ENCODE measurements at regions not wholly inside any gene's neighbourhood (a gene's known extent, or its start where the extent isn't known, plus 50 kb on each side); places are given as distances from the start of the nearest gene placed in this dataset.

GRCh38 chr1:101167891-101168290, 68.9 kb upstream of the S1PR1 start:
- no peaks in the 10 kb centered on the region for H3K27me3 ChIP-seq
- no peak overlapping the region for H3K27ac ChIP-seq
- no peaks in the 10 kb centered on the region for H3K36me3 ChIP-seq
- no peak for DNase-seq (ENCODE audit: low spot score in 2 of 2)
- H3K4me1 ChIP-seq, result no peaks in the 10 kb centered on the region
- no peak for TF ChIP-seq EP300 (IDR thresholded peaks at IDR 0.05)
- TF ChIP-seq POLR2A (IDR thresholded peaks at IDR 0.05), result no peak
- no peak for TF ChIP-seq CTCF (IDR thresholded peaks at IDR 0.05)
- H3K9me3 ChIP-seq, result no peaks in the 10 kb centered on the region
- H3K4me3 ChIP-seq, result no peak overlapping the region

GRCh38 chr1:101166583-101167120, 70.2 kb upstream of the S1PR1 start:
- H3K27me3 ChIP-seq, result no peaks in the 10 kb centered on the region
- 92 to 95% methylated on average over 1 of the region's 1 CpG for WGBS, 2 donors
- no peak overlapping the region for H3K27ac ChIP-seq
- H3K36me3 ChIP-seq, result no peaks in the 10 kb centered on the region
- H3K9me3 ChIP-seq, result no peaks in the 10 kb centered on the region
- H3K4me3 ChIP-seq, result no peak overlapping the region
- no peaks in the 10 kb centered on the region for H3K4me1 ChIP-seq
- DNase-seq (ENCODE audit: low spot score in 2 of 2), result no peak
- no peak for TF ChIP-seq POLR2A (IDR thresholded peaks at IDR 0.05)
- no peak for TF ChIP-seq CTCF (IDR thresholded peaks at IDR 0.05)
- no peak for TF ChIP-seq EP300 (IDR thresholded peaks at IDR 0.05)

- Histone ChIP-seq H3K4me3 (no peak overlapping the region), H3K9me3 (no peaks in the 10 kb centered on the region), H3K27ac (no peak overlapping the region), H3K36me3 (no peaks in the 10 kb centered on the region), H3K4me1 (no peaks in the 10 kb centered on the region), H3K27me3 (no peaks in the 10 kb centered on the region)
- no peak for DNase-seq (ENCODE audit: low spot score in 2 of 2)
- no peak for TF ChIP-seq POLR2A (IDR thresholded peaks at IDR 0.05)
- TF ChIP-seq CTCF (IDR thresholded peaks at IDR 0.05), result no peak
Measured at GRCh38 chr1:101165954-101166353, 70.9 kb upstream of the S1PR1 start.

GRCh38 chr1:101165532-101165931, 71.3 kb upstream of the S1PR1 start:
- Histone ChIP-seq H3K4me3 (no peak overlapping the region), H3K9me3 (no peaks in the 10 kb centered on the region), H3K27me3 (no peaks in the 10 kb centered on the region), H3K36me3 (no peaks in the 10 kb centered on the region), H3K27ac (no peak overlapping the region), H3K4me1 (no peaks in the 10 kb centered on the region)
- TF ChIP-seq POLR2A (IDR thresholded peaks at IDR 0.05) (no peak), EP300 (IDR thresholded peaks at IDR 0.05) (no peak)
- WGBS, 2 donors, result 54 to 67% methylated on average over 1 of the region's 1 CpG
- DNase-seq (ENCODE audit: low spot score in 2 of 2), result no peak

- H3K27me3 ChIP-seq, result no peaks in the 10 kb centered on the region
- no peaks in the 10 kb centered on the region for H3K4me1 ChIP-seq
- WGBS, 2 donors, result 72% methylated on average over 3 of the region's 3 CpGs
- TF ChIP-seq EP300 (IDR thresholded peaks at IDR 0.05) (no peak), POLR2A (IDR thresholded peaks at IDR 0.05) (no peak), CTCF (IDR thresholded peaks at IDR 0.05) (no peak)
- H3K4me3 ChIP-seq, result no peak overlapping the region
- no peak overlapping the region for H3K27ac ChIP-seq
- DNase-seq (ENCODE audit: low spot score in 2 of 2), result no peak
- no peaks in the 10 kb centered on the region for H3K36me3 ChIP-seq
- no peaks in the 10 kb centered on the region for H3K9me3 ChIP-seq
Measured at GRCh38 chr1:101164776-101165175, 72.0 kb upstream of the S1PR1 start.

Data from tibial nerve (tissue), 4 donors.